Liver (tissue), 8 donors: ENCODE measurements at regions not wholly inside any gene's neighbourhood (a gene's known extent, or its start where the extent isn't known, plus 50 kb on each side); places are given as distances from the start of the nearest gene placed in this dataset.

ENCODE experiments used
- DNase-seq: peaks from one replicate; pipeline ENCODE4 v3.0.0-alpha.2; 2017; ENCODE audit warnings: low spot score
- H3K27ac ChIP-seq, 2 donors: one replicate each; pipeline ENCODE4 v1.7.0; 2013; ENCODE audit warnings: inconsistent platforms in 2 of 2, low read length in 2 of 2, control low read depth in 1 of 2, low read depth in 1 of 2, mild to moderate bottlenecking in 1 of 2
- H3K27me3 ChIP-seq, 4 donors: one replicate each; pipeline versions ENCODE4 v1.6.1 to v1.7.0; 2013; ENCODE audit warnings: low read length in 3 of 4, inconsistent platforms in 1 of 4, mild to moderate bottlenecking in 1 of 4, moderate library complexity in 1 of 4; ENCODE audit not compliant: control insufficient read depth in 4 of 4, insufficient read depth in 4 of 4
- H3K36me3 ChIP-seq, 4 donors: one replicate each; pipeline versions ENCODE4 v1.6.1 to v1.7.0; 2013; ENCODE audit warnings: low read length in 3 of 4, mild to moderate bottlenecking in 3 of 4, low read depth in 1 of 4, moderate library complexity in 1 of 4; ENCODE audit not compliant: control insufficient read depth in 4 of 4, insufficient read depth in 3 of 4
- H3K4me1 ChIP-seq, 4 donors: one replicate each; pipeline versions ENCODE4 v1.6.1 to v1.7.0; 2013; ENCODE audit warnings: low read length in 3 of 4, mild to moderate bottlenecking in 3 of 4, moderate library complexity in 1 of 4; ENCODE audit not compliant: control insufficient read depth in 4 of 4, insufficient read depth in 4 of 4
- H3K4me3 ChIP-seq, 3 donors: one replicate each; pipeline versions ENCODE4 v1.6.1 to v1.7.0; 2013; ENCODE audit warnings: low read length in 3 of 3, control low read depth in 1 of 3, low read depth in 1 of 3, mild to moderate bottlenecking in 1 of 3
- H3K9ac ChIP-seq, 2 donors: one replicate each; pipeline ENCODE4 v1.7.0; 2013; ENCODE audit warnings: low read length in 2 of 2, mild to moderate bottlenecking in 2 of 2, moderate library complexity in 2 of 2, control low read depth in 1 of 2, low read depth in 1 of 2
- H3K9me3 ChIP-seq, 4 donors: one replicate each; pipeline versions ENCODE4 v1.6.1 to v1.7.0; 2013; ENCODE audit warnings: low read length in 3 of 4; ENCODE audit not compliant: control insufficient read depth in 4 of 4
- EGR1 ChIP-seq, 2 donors: IDR thresholded peaks; 2 replicates each; pipeline ENCODE4 v1.6.1; 2016 to 2018; ENCODE audit warnings: antibody characterized with exemption in 2 of 2, low read depth in 2 of 2
- FOXA1 ChIP-seq: IDR thresholded peaks from 2 replicates; pipeline ENCODE4 v1.6.1; 2016; ENCODE audit warnings: antibody characterized with exemption
- FOXA2 ChIP-seq: IDR thresholded peaks from 2 replicates; pipeline ENCODE4 v1.6.1; 2016; ENCODE audit warnings: antibody characterized with exemption
- GABPA ChIP-seq, 2 donors: IDR thresholded peaks in 1 of 2; conservative IDR thresholded peaks in 1 of 2; 2 replicates each; pipeline ENCODE4 v1.6.1; 2016; ENCODE audit warnings: antibody characterized with exemption in 2 of 2, mild to moderate bottlenecking in 1 of 2, moderate library complexity in 1 of 2
- HNF4G ChIP-seq: IDR thresholded peaks from 2 replicates; pipeline ENCODE4 v1.6.1; 2016; ENCODE audit warnings: antibody characterized with exemption
- JUND ChIP-seq, 2 donors: IDR thresholded peaks; 2 replicates each; pipeline ENCODE4 v1.6.1; 2016; ENCODE audit warnings: antibody characterized with exemption in 2 of 2
- NR2F2 ChIP-seq: IDR thresholded peaks from 2 replicates; pipeline ENCODE4 v1.6.1; 2016; ENCODE audit warnings: antibody characterized with exemption
- RAD21 ChIP-seq, 2 donors: IDR thresholded peaks; 2 replicates each; pipeline ENCODE4 v1.6.1; 2016; ENCODE audit warnings: antibody characterized with exemption in 2 of 2, mild to moderate bottlenecking in 2 of 2
- RXRA ChIP-seq, 2 donors: IDR thresholded peaks; 2 replicates each; pipeline ENCODE4 v1.6.1; 2017 to 2018; ENCODE audit warnings: antibody characterized with exemption in 2 of 2, mild to moderate bottlenecking in 1 of 2
- TAF1 ChIP-seq: conservative IDR thresholded peaks from 2 replicates; pipeline ENCODE4 v1.6.1; 2016; ENCODE audit warnings: antibody characterized with exemption, mild to moderate bottlenecking
- YY1 ChIP-seq: IDR thresholded peaks from 2 replicates; pipeline ENCODE4 v1.6.1; 2016; ENCODE audit warnings: antibody characterized with exemption, mild to moderate bottlenecking
- WGBS: extraction: QIAGEN DNeasy Blood & Tissue Kit; methylation state at CpG from one replicate; pipeline ENCODE4 v1.1.7; 2013; 5-methylcytosine and 5-hydroxymethylcytosine counted together
- TF ChIP-seq, protein P1 (sequence below): IDR thresholded peaks from 2 replicates; pipeline ENCODE4 v1.6.1; 2016; ENCODE audit warnings: antibody characterized with exemption, mild to moderate bottlenecking
- TF ChIP-seq, protein P2 (sequence below): IDR thresholded peaks from 2 replicates; pipeline ENCODE4 v1.6.1; 2016; ENCODE audit warnings: antibody characterized with exemption
- TF ChIP-seq, protein P3 (sequence below): IDR thresholded peaks from 2 replicates; pipeline ENCODE4 v1.6.1; 2016; ENCODE audit warnings: antibody characterized with exemption
- TF ChIP-seq, protein P4 (sequence below): fragments of 150-350 bp; IDR thresholded peaks from 2 replicates; pipeline ENCODE4 v1.5.1; 2017; ENCODE audit warnings: improper control_type of control experiment, low read depth, low read length; ENCODE audit not compliant: missing input control
- TF ChIP-seq, protein P5 (sequence below): IDR thresholded peaks from 2 replicates; pipeline ENCODE4 v1.6.1; 2016; ENCODE audit warnings: antibody characterized with exemption
- donor health status: healthy.
- donor health status: healthy.
- donor health status: healthy.
- donor health status: healthy.
- donor health status: healthy.

DNA sequence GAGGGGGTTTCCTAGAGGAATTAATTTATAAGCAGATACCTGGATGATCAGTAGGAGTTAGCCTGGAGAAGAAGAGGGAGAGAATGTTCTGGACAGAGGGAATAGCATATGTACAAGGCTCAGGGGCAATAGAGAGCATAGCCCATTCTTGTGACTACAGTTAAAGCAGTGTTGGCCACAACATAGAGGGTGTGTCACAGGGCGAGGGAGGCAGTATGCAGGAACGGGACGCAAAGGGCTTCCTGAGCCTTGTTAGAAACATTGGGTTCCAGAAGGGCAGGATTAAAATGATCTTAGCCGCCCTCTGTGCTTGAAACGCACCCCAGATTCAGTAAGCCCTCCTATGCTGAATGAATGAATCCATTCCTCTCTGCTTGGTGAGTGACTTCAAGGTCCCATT lies 142.2 kb upstream of the PWP1 start:
- H3K4me3 ChIP-seq = no peak overlapping the region
- no peak overlapping the region for H3K27ac ChIP-seq
- no peaks in the 10 kb centered on the region for H3K9me3 ChIP-seq
- no peaks in the 10 kb centered on the region for H3K36me3 ChIP-seq
- no peaks in the 10 kb centered on the region for H3K4me1 ChIP-seq
- H3K9ac ChIP-seq = no peak overlapping the region
- DNase-seq = no peak
- no peaks in the 10 kb centered on the region for H3K27me3 ChIP-seq
- no peak for TF ChIP-seq FOXA1
- TF ChIP-seq HNF4G = no peak
- 90% methylated on average over 5 of the region's 5 CpGs for WGBS

DNA sequence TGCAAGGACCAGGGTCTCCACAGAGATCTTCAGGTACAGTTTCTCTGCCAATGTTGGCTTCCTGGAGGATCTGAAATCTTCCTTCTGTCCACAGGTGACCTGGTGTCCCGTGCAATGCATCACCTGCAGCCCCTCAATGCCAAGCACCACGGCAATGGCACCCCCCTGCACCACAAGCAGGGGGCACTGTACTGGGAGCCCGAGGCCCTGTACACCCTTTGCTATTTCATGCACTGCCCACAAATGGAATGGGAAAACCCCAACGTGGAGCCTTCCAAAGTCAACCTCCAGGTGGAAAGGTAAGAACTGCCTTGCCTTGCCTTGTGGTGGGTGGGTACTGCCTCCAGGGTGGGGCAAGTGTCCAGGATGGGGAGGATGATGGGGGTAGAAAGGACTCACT lies 141.8 kb upstream of the PWP1 start:
- 84% methylated on average over 4 of the region's 4 CpGs for WGBS
- Histone ChIP-seq H3K27me3 (no peaks in the 10 kb centered on the region), H3K4me1 (no peaks in the 10 kb centered on the region), H3K9me3 (no peaks in the 10 kb centered on the region), H3K36me3 (no peaks in the 10 kb centered on the region), H3K4me3 (no peak overlapping the region), H3K9ac (no peak overlapping the region), H3K27ac (no peak overlapping the region)
- no peak for TF ChIP-seq TAF1
- TF ChIP-seq RAD21 (IDR thresholded peaks at IDR 0.05) = no peak
- TF ChIP-seq, protein P1, sequence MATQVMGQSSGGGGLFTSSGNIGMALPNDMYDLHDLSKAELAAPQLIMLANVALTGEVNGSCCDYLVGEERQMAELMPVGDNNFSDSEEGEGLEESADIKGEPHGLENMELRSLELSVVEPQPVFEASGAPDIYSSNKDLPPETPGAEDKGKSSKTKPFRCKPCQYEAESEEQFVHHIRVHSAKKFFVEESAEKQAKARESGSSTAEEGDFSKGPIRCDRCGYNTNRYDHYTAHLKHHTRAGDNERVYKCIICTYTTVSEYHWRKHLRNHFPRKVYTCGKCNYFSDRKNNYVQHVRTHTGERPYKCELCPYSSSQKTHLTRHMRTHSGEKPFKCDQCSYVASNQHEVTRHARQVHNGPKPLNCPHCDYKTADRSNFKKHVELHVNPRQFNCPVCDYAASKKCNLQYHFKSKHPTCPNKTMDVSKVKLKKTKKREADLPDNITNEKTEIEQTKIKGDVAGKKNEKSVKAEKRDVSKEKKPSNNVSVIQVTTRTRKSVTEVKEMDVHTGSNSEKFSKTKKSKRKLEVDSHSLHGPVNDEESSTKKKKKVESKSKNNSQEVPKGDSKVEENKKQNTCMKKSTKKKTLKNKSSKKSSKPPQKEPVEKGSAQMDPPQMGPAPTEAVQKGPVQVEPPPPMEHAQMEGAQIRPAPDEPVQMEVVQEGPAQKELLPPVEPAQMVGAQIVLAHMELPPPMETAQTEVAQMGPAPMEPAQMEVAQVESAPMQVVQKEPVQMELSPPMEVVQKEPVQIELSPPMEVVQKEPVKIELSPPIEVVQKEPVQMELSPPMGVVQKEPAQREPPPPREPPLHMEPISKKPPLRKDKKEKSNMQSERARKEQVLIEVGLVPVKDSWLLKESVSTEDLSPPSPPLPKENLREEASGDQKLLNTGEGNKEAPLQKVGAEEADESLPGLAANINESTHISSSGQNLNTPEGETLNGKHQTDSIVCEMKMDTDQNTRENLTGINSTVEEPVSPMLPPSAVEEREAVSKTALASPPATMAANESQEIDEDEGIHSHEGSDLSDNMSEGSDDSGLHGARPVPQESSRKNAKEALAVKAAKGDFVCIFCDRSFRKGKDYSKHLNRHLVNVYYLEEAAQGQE = no peak
- TF ChIP-seq RXRA (IDR thresholded peaks at IDR 0.05) = no peak
- TF ChIP-seq, protein P2, sequence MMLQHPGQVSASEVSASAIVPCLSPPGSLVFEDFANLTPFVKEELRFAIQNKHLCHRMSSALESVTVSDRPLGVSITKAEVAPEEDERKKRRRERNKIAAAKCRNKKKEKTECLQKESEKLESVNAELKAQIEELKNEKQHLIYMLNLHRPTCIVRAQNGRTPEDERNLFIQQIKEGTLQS = no peak
- TF ChIP-seq HNF4G = no peak
- no peak for TF ChIP-seq EGR1 (IDR thresholded peaks at IDR 0.05; ENCODE audit: low read depth in 2 of 2)
- no peak for TF ChIP-seq YY1
- TF ChIP-seq GABPA (IDR thresholded peaks at IDR 0.05 in 1 of 2, conservative IDR thresholded peaks at IDR 0.05 in 1 of 2) = no peak
- TF ChIP-seq JUND (IDR thresholded peaks at IDR 0.05) = no peak
- no peak for TF ChIP-seq FOXA2
- TF ChIP-seq, protein P3, sequence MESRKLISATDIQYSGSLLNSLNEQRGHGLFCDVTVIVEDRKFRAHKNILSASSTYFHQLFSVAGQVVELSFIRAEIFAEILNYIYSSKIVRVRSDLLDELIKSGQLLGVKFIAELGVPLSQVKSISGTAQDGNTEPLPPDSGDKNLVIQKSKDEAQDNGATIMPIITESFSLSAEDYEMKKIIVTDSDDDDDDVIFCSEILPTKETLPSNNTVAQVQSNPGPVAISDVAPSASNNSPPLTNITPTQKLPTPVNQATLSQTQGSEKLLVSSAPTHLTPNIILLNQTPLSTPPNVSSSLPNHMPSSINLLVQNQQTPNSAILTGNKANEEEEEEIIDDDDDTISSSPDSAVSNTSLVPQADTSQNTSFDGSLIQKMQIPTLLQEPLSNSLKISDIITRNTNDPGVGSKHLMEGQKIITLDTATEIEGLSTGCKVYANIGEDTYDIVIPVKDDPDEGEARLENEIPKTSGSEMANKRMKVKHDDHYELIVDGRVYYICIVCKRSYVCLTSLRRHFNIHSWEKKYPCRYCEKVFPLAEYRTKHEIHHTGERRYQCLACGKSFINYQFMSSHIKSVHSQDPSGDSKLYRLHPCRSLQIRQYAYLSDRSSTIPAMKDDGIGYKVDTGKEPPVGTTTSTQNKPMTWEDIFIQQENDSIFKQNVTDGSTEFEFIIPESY = no peak
- TF ChIP-seq, protein P4, sequence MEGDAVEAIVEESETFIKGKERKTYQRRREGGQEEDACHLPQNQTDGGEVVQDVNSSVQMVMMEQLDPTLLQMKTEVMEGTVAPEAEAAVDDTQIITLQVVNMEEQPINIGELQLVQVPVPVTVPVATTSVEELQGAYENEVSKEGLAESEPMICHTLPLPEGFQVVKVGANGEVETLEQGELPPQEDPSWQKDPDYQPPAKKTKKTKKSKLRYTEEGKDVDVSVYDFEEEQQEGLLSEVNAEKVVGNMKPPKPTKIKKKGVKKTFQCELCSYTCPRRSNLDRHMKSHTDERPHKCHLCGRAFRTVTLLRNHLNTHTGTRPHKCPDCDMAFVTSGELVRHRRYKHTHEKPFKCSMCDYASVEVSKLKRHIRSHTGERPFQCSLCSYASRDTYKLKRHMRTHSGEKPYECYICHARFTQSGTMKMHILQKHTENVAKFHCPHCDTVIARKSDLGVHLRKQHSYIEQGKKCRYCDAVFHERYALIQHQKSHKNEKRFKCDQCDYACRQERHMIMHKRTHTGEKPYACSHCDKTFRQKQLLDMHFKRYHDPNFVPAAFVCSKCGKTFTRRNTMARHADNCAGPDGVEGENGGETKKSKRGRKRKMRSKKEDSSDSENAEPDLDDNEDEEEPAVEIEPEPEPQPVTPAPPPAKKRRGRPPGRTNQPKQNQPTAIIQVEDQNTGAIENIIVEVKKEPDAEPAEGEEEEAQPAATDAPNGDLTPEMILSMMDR = no peak
- TF ChIP-seq, protein P5, sequence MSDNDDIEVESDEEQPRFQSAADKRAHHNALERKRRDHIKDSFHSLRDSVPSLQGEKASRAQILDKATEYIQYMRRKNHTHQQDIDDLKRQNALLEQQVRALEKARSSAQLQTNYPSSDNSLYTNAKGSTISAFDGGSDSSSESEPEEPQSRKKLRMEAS = no peak
- TF ChIP-seq NR2F2 = no peak
- no peak for TF ChIP-seq FOXA1
- no peak for DNase-seq
